ENCODE measurements at regions not wholly inside any gene's neighbourhood (a gene's known extent, or its start where the extent isn't known, plus 50 kb on each side); places are given as distances from the start of the nearest gene placed in this dataset.

- Histone ChIP-seq H3K4me3 (ENCODE audit: low read length) (no peak overlapping the region), H3K27me3 (ENCODE audit: control insufficient read depth, insufficient read depth, low read length) (no peaks in the 10 kb centered on the region), H3K9me3 (replicated peaks; ENCODE audit: low read length) (no peaks in the 10 kb centered on the region), H3K9ac (ENCODE audit: low read depth, low read length) (no peak overlapping the region), H3K4me2 (ENCODE audit: low read length) (no peak overlapping the region), H3K36me3 (ENCODE audit: insufficient read depth, low read length) (no peaks in the 10 kb centered on the region), H3K4me1 (ENCODE audit: control insufficient read depth, insufficient read depth, low read length) (peaks cover 22% of the 10 kb centered on the region)
These were observed 57.2 kb upstream of the TGM3 start for GRCh38 chr20:2238601-2239000.

- H3K9ac ChIP-seq (ENCODE audit: low read depth, low read length): no peak overlapping the region
- H3K36me3 ChIP-seq (ENCODE audit: insufficient read depth, low read length): no peaks in the 10 kb centered on the region
- peaks cover 22% of the 10 kb centered on the region for H3K4me1 ChIP-seq (ENCODE audit: control insufficient read depth, insufficient read depth, low read length)
- H3K27me3 ChIP-seq (ENCODE audit: control insufficient read depth, insufficient read depth, low read length): peaks cover 4% of the 10 kb centered on the region
- no peaks in the 10 kb centered on the region for H3K9me3 ChIP-seq (replicated peaks; ENCODE audit: low read length)
- no peak overlapping the region for H3K4me2 ChIP-seq (ENCODE audit: low read length)
- H3K4me3 ChIP-seq (ENCODE audit: low read length): no peak overlapping the region
These were observed 55.0 kb upstream of the TGM3 start for GRCh38 chr20:2240835-2241234.

- no peak overlapping the region for H3K4me2 ChIP-seq (ENCODE audit: low read length)
- H3K4me1 ChIP-seq (ENCODE audit: control insufficient read depth, insufficient read depth, low read length): peaks cover 10% of the 10 kb centered on the region
- no peak overlapping the region for H3K4me3 ChIP-seq (ENCODE audit: low read length)
- H3K27me3 ChIP-seq (ENCODE audit: control insufficient read depth, insufficient read depth, low read length): peaks cover 20% of the 10 kb centered on the region
- H3K9me3 ChIP-seq (replicated peaks; ENCODE audit: low read length): no peaks in the 10 kb centered on the region
- H3K36me3 ChIP-seq (ENCODE audit: insufficient read depth, low read length): no peaks in the 10 kb centered on the region
- H3K9ac ChIP-seq (ENCODE audit: low read depth, low read length): no peak overlapping the region
These were observed 53.1 kb upstream of the TGM3 start for GRCh38 chr20:2242678-2243077.

- no peaks in the 10 kb centered on the region for H3K9me3 ChIP-seq (replicated peaks; ENCODE audit: low read length)
- no peak overlapping the region for H3K4me3 ChIP-seq (ENCODE audit: low read length)
- H3K4me2 ChIP-seq (ENCODE audit: low read length): no peak overlapping the region
- H3K27me3 ChIP-seq (ENCODE audit: control insufficient read depth, insufficient read depth, low read length): peaks cover 30% of the 10 kb centered on the region
- no peak overlapping the region for H3K9ac ChIP-seq (ENCODE audit: low read depth, low read length)
- H3K4me1 ChIP-seq (ENCODE audit: control insufficient read depth, insufficient read depth, low read length): no peaks in the 10 kb centered on the region
- no peaks in the 10 kb centered on the region for H3K36me3 ChIP-seq (ENCODE audit: insufficient read depth, low read length)
These were observed 51.3 kb upstream of the TGM3 start for GRCh38 chr20:2244523-2244922.

- no peaks in the 10 kb centered on the region for H3K4me1 ChIP-seq (ENCODE audit: control insufficient read depth, insufficient read depth, low read length)
These were observed 50.8 kb upstream of the TGM3 start for GRCh38 chr20:2244993-2245392.

GRCh38 chr20:2245637-2246036 is 50.2 kb upstream of the TGM3 start:
- Histone ChIP-seq H3K27me3 (ENCODE audit: control insufficient read depth, insufficient read depth, low read length) (peaks cover 38% of the 10 kb centered on the region), H3K4me3 (ENCODE audit: low read length) (no peak overlapping the region), H3K4me2 (ENCODE audit: low read length) (no peak overlapping the region), H3K4me1 (ENCODE audit: control insufficient read depth, insufficient read depth, low read length) (no peaks in the 10 kb centered on the region), H3K9me3 (replicated peaks; ENCODE audit: low read length) (no peaks in the 10 kb centered on the region), H3K36me3 (ENCODE audit: insufficient read depth, low read length) (no peaks in the 10 kb centered on the region), H3K9ac (ENCODE audit: low read depth, low read length) (no peak overlapping the region)

More at GRCh38 chr20:2244993-2245392, 50.8 kb upstream of the TGM3 start:
- H3K4me2 ChIP-seq (ENCODE audit: low read length): no peak overlapping the region
- H3K36me3 ChIP-seq (ENCODE audit: insufficient read depth, low read length): no peaks in the 10 kb centered on the region
- H3K9ac ChIP-seq (ENCODE audit: low read depth, low read length): no peak overlapping the region
- peaks cover 32% of the 10 kb centered on the region for H3K27me3 ChIP-seq (ENCODE audit: control insufficient read depth, insufficient read depth, low read length)
- no peak overlapping the region for H3K4me3 ChIP-seq (ENCODE audit: low read length)
- no peaks in the 10 kb centered on the region for H3K9me3 ChIP-seq (replicated peaks; ENCODE audit: low read length)

All from skeletal muscle satellite cell (primary cell).